ENCODE measurements at regions not wholly inside any gene's neighbourhood (a gene's known extent, or its start where the extent isn't known, plus 50 kb on each side); places are given as distances from the start of the nearest gene placed in this dataset.

GRCh38 chr21:25139414-25139813 is 467.9 kb downstream of the MRPL39 start:
- no peak for DNase-seq

DNA sequence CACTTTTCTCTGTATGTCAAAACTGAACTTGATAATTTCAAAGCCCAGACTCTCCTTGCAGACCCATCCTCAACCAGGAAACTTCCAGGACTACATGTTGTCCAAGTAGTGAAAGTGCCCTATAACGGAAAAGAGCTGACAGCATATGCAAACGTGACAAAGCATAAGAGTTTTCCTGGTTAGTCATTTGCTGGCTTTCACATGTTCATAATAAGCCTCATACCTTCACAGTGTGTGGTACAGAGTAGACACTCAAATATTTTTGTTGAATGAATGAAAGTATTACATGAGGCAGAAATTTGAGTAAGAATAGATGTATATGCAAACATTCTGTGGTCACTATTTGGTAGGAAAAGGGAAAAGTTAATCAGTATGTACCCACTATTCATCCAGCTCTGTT is 473.3 kb downstream of the MRPL39 start:
- no peak for DNase-seq

DNA sequence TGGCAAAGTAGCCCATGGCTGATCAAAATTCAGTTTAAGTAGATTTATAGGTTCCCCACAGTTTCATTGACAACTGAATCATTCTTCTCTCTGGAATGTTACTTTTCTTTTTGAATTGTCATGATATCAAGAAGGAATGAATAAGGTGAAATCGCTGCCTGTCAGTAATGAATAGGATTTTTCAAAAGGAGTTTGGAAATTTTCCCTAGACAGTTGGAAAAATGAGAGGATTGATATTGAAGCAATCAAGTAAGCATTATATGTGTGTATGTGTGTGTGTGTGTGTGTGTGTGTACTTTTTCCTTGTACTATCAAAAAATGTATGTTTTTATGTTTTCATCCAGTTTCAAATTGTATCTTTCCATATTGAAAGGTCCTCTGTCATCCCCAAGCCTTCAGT is 479.5 kb downstream of the MRPL39 start:
- DNase-seq = no peak

DNA sequence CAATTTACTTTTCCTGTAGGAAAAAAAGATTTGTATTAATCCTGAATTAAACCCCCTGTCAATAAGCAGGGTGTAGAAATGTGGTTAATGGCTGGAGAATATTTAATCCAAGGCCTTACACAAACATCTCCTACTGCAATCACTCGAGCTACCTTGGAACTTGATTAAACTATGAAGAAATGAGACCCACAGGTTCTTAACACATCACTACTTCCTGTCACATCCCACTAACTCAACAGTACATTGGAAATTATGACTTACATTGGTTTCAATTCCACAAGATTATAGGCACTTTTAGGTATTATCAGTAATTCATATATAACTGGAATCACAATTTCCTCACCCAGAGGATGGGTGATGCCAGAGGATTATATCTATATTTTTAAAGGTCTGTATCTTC is 480.3 kb downstream of the MRPL39 start:
- DNase-seq = no peak

- DNase-seq = no peak
These were observed 480.7 kb downstream of the MRPL39 start for GRCh38 chr21:25126564-25126963.

DNA sequence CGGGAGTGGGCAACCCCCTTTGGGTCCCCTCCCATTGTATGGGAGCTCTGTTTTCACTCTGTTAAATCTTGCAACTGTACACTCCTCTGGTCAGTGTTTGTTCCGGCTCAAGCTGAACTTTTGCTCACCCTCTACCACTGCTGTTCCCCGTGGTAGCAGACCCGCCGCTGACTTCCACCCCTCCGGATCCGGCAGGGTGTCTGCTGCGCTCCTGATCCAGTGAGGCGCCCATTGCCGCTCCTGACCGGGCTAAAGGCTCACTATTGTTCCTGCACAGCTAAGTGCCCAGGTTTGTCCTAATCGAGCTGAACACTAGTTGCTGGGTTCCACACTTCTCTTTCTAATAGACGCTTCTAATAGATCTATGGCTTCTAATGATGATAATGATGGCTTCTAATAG is 488.6 kb downstream of the MRPL39 start:
- DNase-seq = no peak

DNA sequence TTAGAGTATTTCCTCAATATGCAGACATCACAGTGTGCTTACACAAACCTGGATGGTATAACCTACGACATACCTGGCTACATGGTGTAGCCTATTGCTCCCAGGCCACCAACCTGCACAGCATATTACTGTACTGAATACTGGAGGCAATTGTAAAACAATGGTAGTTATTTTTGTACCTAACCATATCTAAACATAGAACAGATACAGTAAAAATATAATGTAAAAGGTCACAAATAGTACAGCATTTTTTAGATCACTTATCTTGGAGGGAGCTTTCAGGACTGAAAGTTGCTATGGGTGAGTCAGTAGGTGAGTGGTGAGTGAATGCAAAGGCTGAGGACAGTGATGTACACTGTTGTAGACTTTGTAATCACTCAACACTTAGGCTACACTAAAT is 492.3 kb downstream of the MRPL39 start:
- no peak for DNase-seq

DNA sequence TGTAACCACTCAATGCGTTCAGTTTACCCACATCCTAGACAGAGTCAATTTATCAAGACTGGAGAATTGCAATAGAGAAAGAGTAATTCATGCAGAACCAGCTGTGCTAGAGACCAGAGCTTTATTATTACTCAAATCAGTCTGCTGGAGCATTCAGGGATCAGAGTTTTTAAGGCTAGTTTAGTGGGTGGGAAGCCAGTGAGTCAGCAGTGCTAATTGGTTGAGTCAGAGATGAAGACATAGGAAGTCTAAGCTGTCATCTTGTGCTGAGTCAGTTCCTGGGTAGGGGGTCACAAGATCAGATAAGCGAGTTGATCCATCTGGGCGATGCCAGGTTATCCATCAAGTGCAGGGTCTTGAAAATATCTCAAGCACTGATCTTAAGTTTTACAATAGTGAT is 499.6 kb downstream of the MRPL39 start:
- DNase-seq = no peak

DNA sequence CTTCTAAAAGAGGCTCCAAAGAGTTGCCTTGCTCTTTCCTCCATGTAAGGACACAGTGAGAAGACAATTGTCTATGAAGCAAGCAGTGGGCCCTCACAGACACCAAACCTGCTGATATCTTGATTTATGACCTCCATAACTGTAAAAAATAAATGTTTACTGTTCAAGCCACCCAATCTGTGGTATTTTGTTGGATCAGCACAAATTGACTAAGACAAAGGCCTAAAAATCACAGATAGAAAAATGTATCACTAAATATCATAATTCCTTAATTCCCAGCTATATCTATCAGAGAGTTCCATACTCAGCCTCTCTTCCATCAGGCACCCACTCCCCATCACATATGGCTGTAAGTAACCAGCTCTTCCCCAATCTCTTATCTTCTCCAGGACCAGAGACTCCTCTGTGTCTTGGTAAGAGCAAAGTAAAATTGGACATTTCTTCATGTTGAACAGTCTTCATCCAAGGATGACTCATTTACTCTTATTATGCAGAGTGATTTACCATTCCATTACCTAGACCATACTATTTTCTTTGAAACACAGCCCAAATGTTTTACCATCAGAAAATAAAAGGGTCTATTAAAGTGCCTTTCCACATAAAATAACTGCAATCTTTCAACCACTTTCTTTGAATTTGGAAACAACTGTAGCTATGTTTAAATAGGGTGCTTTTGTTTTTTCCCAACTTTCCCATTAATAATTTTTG is 503.6 kb downstream of the MRPL39 start:
- no peak for DNase-seq

GRCh38 chr21:25097648-25098047 is 509.6 kb downstream of the MRPL39 start:
- no peak for DNase-seq

GRCh38 chr21:25094695-25095094 is 512.6 kb downstream of the MRPL39 start:
- no peak for DNase-seq

- DNase-seq = no peak
These were observed 514.8 kb downstream of the MRPL39 start for GRCh38 chr21:25092441-25093011.

DNA sequence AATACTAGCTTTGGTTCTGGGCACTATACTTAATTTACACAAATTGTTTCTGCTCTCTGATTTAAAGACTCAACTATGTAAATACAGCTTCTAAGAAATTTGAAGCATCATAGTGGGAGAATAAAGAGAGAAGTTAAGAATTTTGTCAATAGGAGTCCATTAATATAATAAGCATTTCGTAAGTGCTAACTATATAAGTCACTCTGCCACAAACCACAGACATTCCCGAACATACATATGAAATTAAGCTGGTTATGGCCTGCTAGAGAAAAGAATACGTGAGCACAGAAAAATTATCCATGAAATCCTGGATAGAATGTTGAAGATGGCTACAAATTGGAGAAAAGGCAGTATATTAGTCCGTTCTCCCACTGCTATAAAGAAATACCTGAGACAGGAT is 526.2 kb downstream of the MRPL39 start:
- DNase-seq = no peak

DNA sequence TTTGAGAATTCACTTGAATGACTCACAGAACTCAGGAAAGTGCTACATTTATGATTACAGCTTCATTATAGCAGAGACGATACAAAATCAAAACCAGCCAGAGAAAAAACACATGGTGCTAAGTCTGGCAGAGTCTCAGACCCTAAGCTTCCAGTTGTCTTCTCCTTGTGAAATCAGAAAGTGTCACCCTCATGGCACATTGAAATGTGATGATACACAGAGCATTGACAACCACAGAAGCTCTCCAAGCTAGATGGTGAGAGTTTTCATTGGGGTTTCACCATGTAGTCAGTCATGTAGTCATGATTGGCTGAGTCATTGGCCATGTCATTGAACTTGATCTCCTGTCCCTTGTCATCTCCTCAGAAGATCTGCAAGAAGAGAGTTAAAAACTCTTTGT is 526.6 kb downstream of the MRPL39 start:
- no peak for DNase-seq

GRCh38 chr21:25080141-25080540 is 527.1 kb downstream of the MRPL39 start:
- no peak for DNase-seq

DNA sequence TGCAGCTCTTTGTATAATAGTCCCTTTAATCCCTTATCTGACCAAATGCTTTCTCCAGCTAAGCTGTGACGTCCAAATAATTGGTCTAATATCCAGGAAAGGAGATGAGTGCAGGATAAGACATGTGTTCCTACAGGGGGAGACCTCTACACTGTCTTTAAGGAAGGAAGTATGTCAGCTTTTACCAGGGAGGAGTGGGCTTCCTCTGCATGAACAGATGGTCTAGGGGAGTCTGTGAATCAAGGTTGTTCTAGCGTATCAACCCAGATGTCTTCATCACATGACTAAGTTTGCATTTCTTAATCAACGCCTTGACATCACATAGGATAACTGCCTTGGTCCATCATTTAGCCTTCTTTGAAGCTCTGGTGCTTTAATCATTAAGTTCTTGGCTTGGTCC is 528.2 kb downstream of the MRPL39 start:
- no peak for DNase-seq

GRCh38 chr21:25062061-25062460 is 545.2 kb downstream of the MRPL39 start:
- DNase-seq = no peak

GRCh38 chr21:25054689-25055088 is 552.6 kb downstream of the MRPL39 start:
- DNase-seq = no peak

- DNase-seq = peak; percentile 17
These were observed 567.6 kb downstream of the MRPL39 start for GRCh38 chr21:25039461-25040380.

GRCh38 chr21:25036775-25037174 is 570.5 kb downstream of the MRPL39 start:
- DNase-seq = no peak

DNA sequence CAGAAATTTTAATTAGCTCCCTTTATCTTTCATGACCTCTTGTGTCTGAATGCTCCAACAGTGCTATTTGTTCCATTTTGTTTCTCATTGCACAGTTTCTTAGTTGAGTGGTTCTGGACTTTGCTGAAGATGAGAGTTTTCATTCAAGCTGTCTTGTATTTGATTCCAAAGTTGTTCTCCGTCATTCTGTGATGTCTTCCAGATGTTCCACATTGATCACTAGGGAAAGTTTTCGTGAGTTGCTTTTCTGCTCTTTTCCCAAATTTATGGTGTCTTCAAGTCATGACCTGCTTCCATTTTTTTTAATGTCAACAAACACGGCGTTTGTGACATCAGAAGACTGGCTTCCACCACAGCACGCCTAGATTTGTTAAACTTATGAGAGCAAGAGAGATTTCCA is 575.5 kb downstream of the MRPL39 start:
- DNase-seq = no peak

- no peak for DNase-seq
These were observed 577.7 kb downstream of the MRPL39 start for GRCh38 chr21:25029580-25029979.

DNA sequence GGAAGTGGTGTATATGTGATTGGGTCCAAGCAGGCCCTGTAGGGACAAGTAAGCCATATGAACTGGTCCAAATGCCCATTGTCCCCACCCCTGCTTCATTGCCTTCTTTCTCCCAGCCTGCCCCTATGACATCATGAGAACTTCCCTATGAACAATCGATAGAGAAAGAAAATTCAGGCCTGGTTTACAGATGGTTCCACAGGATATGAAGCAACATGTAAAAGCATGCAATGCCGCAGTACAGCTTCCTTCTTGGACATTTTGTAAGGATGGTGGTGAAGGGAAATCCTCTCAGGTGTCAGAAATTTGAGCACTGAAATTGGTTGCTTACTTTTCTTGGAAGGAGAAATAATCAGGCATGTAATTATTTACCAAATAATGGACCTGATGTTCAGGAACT is 581.7 kb downstream of the MRPL39 start:
- no peak for DNase-seq

All from renal pelvis (tissue), 1 donor.